Prostate gland (tissue), 2 donors: ENCODE measurements at regions not wholly inside any gene's neighbourhood (a gene's known extent, or its start where the extent isn't known, plus 50 kb on each side); places are given as distances from the start of the nearest gene placed in this dataset.

Experiments
- DNase-seq: peaks from one replicate; pipeline ENCODE4 v3.0.0-alpha.2; 2019; ENCODE audit warnings: low spot score
- H3K27ac ChIP-seq, 2 donors: fragments of 200-600 bp; sonication (generic); 2 replicates each; pipeline ENCODE4 v1.5.1; 2017 to 2019
- H3K27me3 ChIP-seq: fragments of 200-600 bp; sonication (generic); replicated peaks from 2 replicates; pipeline ENCODE4 v1.5.1; 2019; ENCODE audit not compliant: insufficient read depth
- H3K36me3 ChIP-seq, 2 donors: fragments of 200-600 bp; sonication (generic); 1 replicate in 1 of 2; 2 replicates in 1 of 2; pipeline versions ENCODE4 v1.5.1 to v1.8.1; 2017 to 2019
- H3K4me1 ChIP-seq: fragments of 200-600 bp; sonication (generic); replicated peaks from 2 replicates; pipeline ENCODE4 v1.5.1; 2019
- H3K4me3 ChIP-seq, 2 donors: fragments of 200-600 bp; sonication (generic); 2 replicates each; pipeline ENCODE4 v1.5.1; 2017 to 2019
- H3K9me3 ChIP-seq: fragments of 200-600 bp; sonication (generic); 2 replicates; pipeline ENCODE4 v1.5.1; 2017
- CTCF ChIP-seq, 4 experiments: fragments of 200-600 bp in 2 of 4; fragments of 450-650 bp in 2 of 4; sonication (generic) in 2 of 4; IDR thresholded peaks; 1 replicate in 3 of 4; 2 replicates in 1 of 4; pipeline ENCODE4 v1.5.1; 2016 to 2019; ENCODE audit warnings: antibody characterized with exemption in 4 of 4, mild to moderate bottlenecking in 2 of 4, moderate library complexity in 2 of 4
- POLR2A ChIP-seq: fragments of 450-650 bp; IDR thresholded peaks from one replicate; pipeline ENCODE4 v1.6.1; 2016; ENCODE audit warnings: antibody characterized with exemption, mild to moderate bottlenecking
- POLR2AphosphoS5 ChIP-seq: sonication (generic); formaldehyde crosslinking; IDR thresholded peaks from one replicate; pipeline ENCODE4 v1.6.1; 2017; ENCODE audit warnings: antibody characterized with exemption
- WGBS: methylation state at CpG from one replicate; pipeline ENCODE4 v1.1.5; 2018; 5-methylcytosine and 5-hydroxymethylcytosine counted together
- intact Hi-C: fragments of 100-400 bp; cut with DNase I; formaldehyde crosslinking; loops from one replicate; pipeline ENCODE4 v1.14.2; 2022

DNA sequence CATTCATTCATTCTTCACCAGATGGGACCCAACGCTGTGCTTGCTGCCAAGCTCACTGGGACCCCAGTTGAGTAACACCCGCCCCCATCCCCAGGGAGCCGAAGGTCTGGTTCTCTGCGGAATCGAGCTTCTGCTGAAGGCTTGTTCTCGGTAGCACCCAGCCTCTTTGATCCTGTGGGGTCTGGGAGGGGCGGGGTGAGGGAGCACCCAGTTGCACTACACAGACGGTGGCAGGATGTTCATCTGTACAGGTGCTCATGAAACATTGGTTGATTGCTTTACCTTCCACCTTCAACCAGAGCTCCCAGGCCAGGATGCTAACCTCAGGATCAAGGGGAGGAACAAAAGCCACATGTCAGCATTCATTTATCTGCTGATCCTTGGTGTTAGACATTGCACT lies 77.7 kb upstream of the RGMA start:
- Histone ChIP-seq H3K4me3 (no peak overlapping the region), H3K36me3 (no peaks in the 10 kb centered on the region), H3K27ac (no peak overlapping the region), H3K4me1 (no peaks in the 10 kb centered on the region), H3K9me3 (no peaks in the 10 kb centered on the region), H3K27me3 (no peaks in the 10 kb centered on the region)
- DNase-seq, result no peak
- 80% methylated on average over 8 of the region's 8 CpGs for WGBS
- no peak for TF ChIP-seq CTCF (IDR thresholded peaks at IDR 0.05)
- TF ChIP-seq POLR2A, result no peak
- no peak for TF ChIP-seq POLR2AphosphoS5
- intact Hi-C loops, result no loop called here

DNA sequence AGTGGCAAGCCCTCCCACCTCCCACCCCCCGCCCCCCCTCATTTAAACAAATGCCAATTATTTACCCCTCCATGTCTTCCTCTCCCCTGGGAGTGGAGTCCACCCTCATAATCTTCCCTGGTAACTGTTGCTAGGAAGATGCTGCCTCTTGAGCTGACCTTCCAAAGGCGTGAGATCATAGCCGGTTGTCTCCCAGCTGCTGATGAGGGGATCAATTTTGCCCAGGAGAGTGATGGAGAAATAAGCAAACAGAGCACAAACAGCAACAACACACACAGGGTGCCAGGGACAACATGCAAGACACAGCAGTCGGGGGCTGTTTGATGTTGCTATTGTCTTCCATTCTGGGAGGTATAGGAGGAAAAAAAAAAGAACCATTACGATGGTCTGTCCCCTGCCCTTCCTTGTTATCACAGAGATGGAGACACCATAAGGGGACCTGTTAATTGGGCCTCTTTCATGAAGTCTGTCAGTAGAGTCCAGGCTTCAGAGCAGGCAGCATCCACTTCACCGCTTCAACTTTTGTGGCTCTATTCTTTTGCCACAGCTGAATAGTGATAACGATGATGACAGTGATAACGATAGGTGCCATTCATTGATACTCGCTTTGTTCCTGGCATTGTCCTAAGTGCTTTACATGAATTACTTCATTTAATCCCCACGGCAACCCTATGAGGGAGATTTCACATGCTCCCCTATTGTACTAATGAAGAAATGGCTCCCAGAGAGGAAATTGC lies 76.9 kb upstream of the RGMA start:
- no peak overlapping the region for H3K27ac ChIP-seq
- no peak for TF ChIP-seq POLR2AphosphoS5
- no peak overlapping the region for H3K4me3 ChIP-seq
- intact Hi-C loops, result no loop called here
- DNase-seq, result no peak
- no peaks in the 10 kb centered on the region for H3K27me3 ChIP-seq
- 62% methylated on average over 10 of the region's 10 CpGs for WGBS
- H3K36me3 ChIP-seq, result no peaks in the 10 kb centered on the region
- no peaks in the 10 kb centered on the region for H3K9me3 ChIP-seq
- H3K4me1 ChIP-seq, result no peaks in the 10 kb centered on the region

DNA sequence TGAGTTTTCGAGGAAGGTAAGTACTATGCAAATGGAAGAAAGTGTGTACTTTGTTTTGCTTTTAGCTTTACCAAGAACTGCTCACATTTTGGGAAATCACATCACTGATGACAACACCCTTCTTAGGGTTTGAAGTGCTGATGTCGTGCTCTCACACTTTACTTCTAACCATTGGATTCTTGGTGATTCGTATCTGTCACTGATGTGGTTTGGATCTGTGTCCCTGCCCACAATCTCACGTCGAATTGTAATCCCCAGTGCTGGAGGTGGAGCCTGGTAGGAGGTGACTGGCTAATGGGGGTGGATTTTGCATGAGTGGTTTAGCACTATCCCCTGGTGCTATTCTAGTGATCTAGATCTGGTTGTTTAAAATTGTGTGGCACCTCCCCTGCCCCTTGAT lies 75.4 kb upstream of the RGMA start:
- H3K27me3 ChIP-seq, result no peaks in the 10 kb centered on the region
- H3K27ac ChIP-seq, result no peak overlapping the region
- 72% methylated on average over 5 of the region's 5 CpGs for WGBS
- no peaks in the 10 kb centered on the region for H3K36me3 ChIP-seq
- DNase-seq, result no peak
- H3K9me3 ChIP-seq, result no peaks in the 10 kb centered on the region
- H3K4me1 ChIP-seq, result no peaks in the 10 kb centered on the region
- intact Hi-C loops, result no loop called here
- no peak overlapping the region for H3K4me3 ChIP-seq
- TF ChIP-seq POLR2AphosphoS5, result no peak

DNA sequence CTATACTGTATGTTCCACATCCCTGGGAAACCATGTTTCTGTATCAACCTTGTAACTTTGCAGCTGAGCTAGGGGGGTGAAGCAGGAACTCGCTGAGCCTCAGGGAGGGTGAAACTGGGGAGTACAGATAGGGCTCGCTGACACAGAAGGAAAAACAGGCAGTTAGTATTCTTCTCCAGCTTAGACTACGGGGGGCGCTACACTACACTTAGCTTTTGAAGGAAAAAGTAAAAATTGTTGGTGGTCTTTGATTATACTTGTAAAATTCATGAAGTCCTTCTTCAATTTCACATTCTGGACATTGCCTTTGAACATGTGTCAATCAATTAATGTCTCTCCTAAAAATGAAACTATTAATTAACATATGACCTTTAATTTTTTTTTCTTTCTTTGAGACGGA lies 73.5 kb upstream of the RGMA start:
- 91% methylated on average over 5 of the region's 5 CpGs for WGBS
- Histone ChIP-seq H3K9me3 (no peaks in the 10 kb centered on the region), H3K4me3 (no peak overlapping the region), H3K27me3 (no peaks in the 10 kb centered on the region), H3K36me3 (no peaks in the 10 kb centered on the region), H3K4me1 (no peaks in the 10 kb centered on the region), H3K27ac (no peak overlapping the region)
- no peak for TF ChIP-seq CTCF (IDR thresholded peaks at IDR 0.05)
- no peak for TF ChIP-seq POLR2AphosphoS5
- no peak for TF ChIP-seq POLR2A
- DNase-seq, result no peak
- intact Hi-C loops, result no loop called here

DNA sequence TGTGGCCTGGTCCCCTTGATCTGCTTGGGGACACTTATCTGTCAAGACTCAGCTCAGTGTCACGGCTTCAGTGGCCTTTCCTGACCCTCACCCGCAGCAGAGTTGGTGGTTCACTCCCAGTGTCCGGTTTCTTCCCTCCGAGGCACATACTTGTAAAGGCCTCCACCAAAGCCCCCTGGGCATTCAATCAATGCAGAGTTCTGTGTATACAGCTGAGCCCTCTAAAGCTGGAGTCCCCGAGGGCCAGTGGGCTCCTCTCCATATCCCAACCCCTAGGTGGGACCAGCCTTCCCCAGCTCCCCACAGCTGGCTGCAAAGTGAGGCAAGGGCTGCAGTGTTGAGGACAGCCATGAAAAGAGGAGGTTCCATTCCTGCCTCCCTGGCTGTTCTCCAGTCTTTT lies 70.9 kb upstream of the RGMA start:
- intact Hi-C loops, result no loop called here
- no peak for DNase-seq
- 81% methylated on average over 5 of the region's 5 CpGs for WGBS

More for the DNA sequence above, 70.9 kb upstream of the RGMA start:
- Histone ChIP-seq H3K36me3 (no peaks in the 10 kb centered on the region), H3K4me3 (no peak overlapping the region), H3K9me3 (no peaks in the 10 kb centered on the region), H3K27ac (no peak overlapping the region), H3K4me1 (no peaks in the 10 kb centered on the region), H3K27me3 (no peaks in the 10 kb centered on the region)
- TF ChIP-seq POLR2AphosphoS5 (no peak), POLR2A (no peak), CTCF (IDR thresholded peaks at IDR 0.05) (no peak)
